ENCODE measurements at regions not wholly inside any gene's neighbourhood (a gene's known extent, or its start where the extent isn't known, plus 50 kb on each side); places are given as distances from the start of the nearest gene placed in this dataset.

- TF ChIP-seq MAFK (IDR thresholded peaks at IDR 0.05; ENCODE audit: low read depth, low read length) = no peak
Measured at GRCh38 chr20:17857639-17858449, 110.8 kb downstream of the SNX5 start (continued).

- no peak overlapping the region for H3K9ac ChIP-seq (ENCODE audit: low read depth, low read length)
- no peak overlapping the region for H3K56ac ChIP-seq (ENCODE audit: extremely low read depth, insufficient read depth, low read length)
- no peak overlapping the region for H3K23ac ChIP-seq (ENCODE audit: low read depth, low read length)
- H3K4me3 ChIP-seq (ENCODE audit: insufficient read depth, low read depth, low read length) = no peak overlapping the region
- H4K8ac ChIP-seq (ENCODE audit: low read depth in 2 of 2, low read length in 2 of 2) = no peak overlapping the region
- no peak overlapping the region for H2BK20ac ChIP-seq (ENCODE audit: low read depth, low read length)
- no peak overlapping the region for H2BK15ac ChIP-seq (ENCODE audit: low read depth, low read length)
- peaks cover 2% of the 10 kb centered on the region; the same call in 1 of the 2 replicates for H3K4me1 ChIP-seq (ENCODE audit: control insufficient read depth, insufficient read depth, low read length)
- H3K79me1 ChIP-seq (ENCODE audit: low read depth in 1 of 2, low read length in 2 of 2) = no peaks in the 10 kb centered on the region
- no peak overlapping the region for H2AFZ ChIP-seq (replicated peaks; ENCODE audit: low read length, poor library complexity)
- no peaks in the 10 kb centered on the region for H3K36me3 ChIP-seq (ENCODE audit: control insufficient read depth, insufficient read depth, low read length)
- no peak overlapping the region for H3K4me2 ChIP-seq (ENCODE audit: low read depth, low read length)
- WGBS, 2 experiments (ENCODE audit: extremely low coverage in 2 of 2, insufficient read length in 1 of 2) = 100% methylated on average over 1 of the region's 5 CpGs; no CpG with 5 or more reads in 1 of the 2 experiments
- no peak overlapping the region for H3K4ac ChIP-seq (ENCODE audit: low read depth, low read length)
- dilution Hi-C loops (cut with HindIII; ENCODE audit: low sequenced_read_pairs, unreplicated experiment) = no loop called here
- CTCF ChIA-PET = interaction anchor here (0.8 kb wide), 1 partner anchor 17 kb away, joined by 3 read pairs; no protein-coding TSS in a partner anchor
- H2AK5ac ChIP-seq (ENCODE audit: low read depth, low read length) = no peak overlapping the region
- TF ChIP-seq RAD21 (IDR thresholded peaks at IDR 0.05; ENCODE audit: low read length) (no peak), MAFK (IDR thresholded peaks at IDR 0.05; ENCODE audit: low read depth, low read length) (no peak), USF2 (IDR thresholded peaks at IDR 0.05; ENCODE audit: low read depth, low read length) (no peak), CEBPB (IDR thresholded peaks at IDR 0.05; ENCODE audit: low read depth, low read length) (no peak), MAZ (IDR thresholded peaks at IDR 0.05; ENCODE audit: borderline replicate concordance, low read depth, low read length) (no peak)
- TF ChIP-seq, protein P1, sequence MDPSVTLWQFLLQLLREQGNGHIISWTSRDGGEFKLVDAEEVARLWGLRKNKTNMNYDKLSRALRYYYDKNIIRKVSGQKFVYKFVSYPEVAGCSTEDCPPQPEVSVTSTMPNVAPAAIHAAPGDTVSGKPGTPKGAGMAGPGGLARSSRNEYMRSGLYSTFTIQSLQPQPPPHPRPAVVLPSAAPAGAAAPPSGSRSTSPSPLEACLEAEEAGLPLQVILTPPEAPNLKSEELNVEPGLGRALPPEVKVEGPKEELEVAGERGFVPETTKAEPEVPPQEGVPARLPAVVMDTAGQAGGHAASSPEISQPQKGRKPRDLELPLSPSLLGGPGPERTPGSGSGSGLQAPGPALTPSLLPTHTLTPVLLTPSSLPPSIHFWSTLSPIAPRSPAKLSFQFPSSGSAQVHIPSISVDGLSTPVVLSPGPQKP (IDR thresholded peaks at IDR 0.05; ENCODE audit: borderline replicate concordance, low read depth, low read length) = no peak
- no peaks in the 10 kb centered on the region for H4K20me1 ChIP-seq (ENCODE audit: insufficient read depth, low read length)
- H3K9me1 ChIP-seq (ENCODE audit: insufficient read depth, low read length) = peaks cover 6% of the 10 kb centered on the region; the same call in 1 of the 2 replicates
- H3K27me3 ChIP-seq (ENCODE audit: control insufficient read depth, insufficient read depth, low read length) = no peaks in the 10 kb centered on the region; the same call in 1 of the 2 replicates
- ATAC-seq (ENCODE audit: low read depth) (no peak), DNase-seq (no peak)
- H2BK5ac ChIP-seq (ENCODE audit: low read depth, low read length, poor library complexity, severe bottlenecking) = no peak overlapping the region
- no peak overlapping the region for H2BK120ac ChIP-seq (ENCODE audit: low read depth, low read length)
- H3K27ac ChIP-seq (ENCODE audit: insufficient read depth, low read length) = no peak overlapping the region
- 0 out of 2 replicates have a peak, but pooled peaks cover 2% of the 10 kb centered on the region for H3K9me3 ChIP-seq (ENCODE audit: control insufficient read depth, insufficient read depth, low read length)
- H3K18ac ChIP-seq (ENCODE audit: low read depth, low read length) = no peak overlapping the region
- no peak overlapping the region for H4K5ac ChIP-seq (ENCODE audit: low read depth, low read length)
- intact Hi-C loops (cut with micrococcal nuclease) = no loop called here
- no peak overlapping the region for H3K14ac ChIP-seq (replicated peaks; ENCODE audit: low read depth, low read length)
- in situ Hi-C loops (cut with MboI; ENCODE audit: low sequenced_read_pairs) = no loop called here
- no peak overlapping the region for H2AK9ac ChIP-seq (replicated peaks; ENCODE audit: low read depth, low read length, poor library complexity)
- BruUV-seq (replicated peaks) = no TSS peak
- H4K91ac ChIP-seq (ENCODE audit: insufficient read depth, low read depth, low read length) = no peak overlapping the region
- POLR2A ChIA-PET (ENCODE audit: unreplicated experiment) = interaction anchor here (0.5 kb wide), 1 partner anchor 20 kb away, joined by 6 read pairs; no protein-coding TSS in a partner anchor
Measured at GRCh38 chr20:17856837-17857605, 111.6 kb downstream of the SNX5 start.

Data from IMR-90 (cell line).